ENCODE measurements at regions not wholly inside any gene's neighbourhood (a gene's known extent, or its start where the extent isn't known, plus 50 kb on each side); places are given as distances from the start of the nearest gene placed in this dataset.

DNA sequence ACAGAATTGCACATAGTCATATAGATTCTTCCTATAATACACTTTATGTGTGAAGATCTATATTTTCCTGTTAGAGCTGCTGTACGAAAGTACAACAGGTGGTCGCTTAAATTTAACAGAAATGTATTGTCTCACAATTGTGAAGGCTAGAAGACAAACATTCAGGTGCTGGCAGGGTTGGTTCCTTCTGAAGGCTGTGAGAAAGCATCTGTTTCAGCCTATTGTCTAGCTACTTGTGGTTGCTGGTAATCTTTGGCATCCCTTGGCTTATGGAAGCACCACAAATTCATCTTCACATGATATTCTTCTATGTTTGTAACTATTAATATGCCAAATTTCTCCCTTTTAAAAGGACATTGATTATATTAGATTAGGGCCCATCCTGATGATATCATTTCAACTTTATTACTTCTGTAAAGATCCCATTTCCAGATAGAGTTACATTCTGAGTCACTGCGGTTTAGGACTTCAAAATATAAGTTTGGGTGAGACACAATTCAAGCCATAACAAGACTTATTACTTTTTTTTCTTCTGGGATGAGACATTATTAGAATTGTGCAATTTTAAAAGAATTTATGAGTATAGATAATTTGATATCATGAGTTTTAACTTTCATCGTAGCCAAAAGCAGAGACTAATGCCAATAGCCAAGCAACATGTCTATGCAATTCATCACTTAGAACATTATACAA lies 248.1 kb upstream of the BCHE start:
- Histone ChIP-seq H3K27me3 (ENCODE audit: control insufficient read depth, insufficient read depth, low read length) (no peaks in the 10 kb centered on the region), H3K4me1 (ENCODE audit: control insufficient read depth, insufficient read depth, low read length) (no peaks in the 10 kb centered on the region), H3K56ac (ENCODE audit: extremely low read depth, insufficient read depth, low read length) (no peak overlapping the region), H2AK5ac (ENCODE audit: low read depth, low read length) (no peak overlapping the region), H2BK5ac (ENCODE audit: low read depth, low read length, poor library complexity, severe bottlenecking) (no peak overlapping the region), H3K4me2 (ENCODE audit: low read depth, low read length) (no peak overlapping the region), H3K18ac (ENCODE audit: low read depth, low read length) (no peak overlapping the region), H3K27ac (ENCODE audit: insufficient read depth, low read length) (no peak overlapping the region), H3K14ac (replicated peaks; ENCODE audit: low read depth, low read length) (no peak overlapping the region), H2BK20ac (ENCODE audit: low read depth, low read length) (no peak overlapping the region), H2AFZ (replicated peaks; ENCODE audit: low read length, poor library complexity) (no peak overlapping the region), H3K9me3 (ENCODE audit: control insufficient read depth, insufficient read depth, low read length) (no peaks in the 10 kb centered on the region), H3K4me3 (ENCODE audit: insufficient read depth, low read depth, low read length) (no peak overlapping the region), H2BK120ac (ENCODE audit: low read depth, low read length) (no peak overlapping the region), H3K36me3 (ENCODE audit: control insufficient read depth, insufficient read depth, low read length) (no peaks in the 10 kb centered on the region), H3K23ac (ENCODE audit: low read depth, low read length) (no peak overlapping the region), H4K5ac (ENCODE audit: low read depth, low read length) (no peak overlapping the region), H2AK9ac (replicated peaks; ENCODE audit: low read depth, low read length, poor library complexity) (no peak overlapping the region), H2BK15ac (ENCODE audit: low read depth, low read length) (no peak overlapping the region), H3K79me1 (ENCODE audit: low read depth in 1 of 2, low read length in 2 of 2) (no peaks in the 10 kb centered on the region), H3K9ac (ENCODE audit: low read depth, low read length) (no peak overlapping the region), H3K4ac (ENCODE audit: low read depth, low read length) (no peak overlapping the region), H4K91ac (ENCODE audit: insufficient read depth, low read depth, low read length) (no peak overlapping the region), H3K9me1 (ENCODE audit: insufficient read depth, low read length) (no peaks in the 10 kb centered on the region), H4K8ac (ENCODE audit: low read depth in 2 of 2, low read length in 2 of 2) (no peak overlapping the region), H4K20me1 (ENCODE audit: insufficient read depth, low read length) (no peaks in the 10 kb centered on the region)
- ChIA-PET CTCF (no interaction called here), POLR2A (ENCODE audit: unreplicated experiment) (no interaction called here)
- DNase-seq (no peak), ATAC-seq (ENCODE audit: low read depth) (no peak)
- TF ChIP-seq, protein P1, sequence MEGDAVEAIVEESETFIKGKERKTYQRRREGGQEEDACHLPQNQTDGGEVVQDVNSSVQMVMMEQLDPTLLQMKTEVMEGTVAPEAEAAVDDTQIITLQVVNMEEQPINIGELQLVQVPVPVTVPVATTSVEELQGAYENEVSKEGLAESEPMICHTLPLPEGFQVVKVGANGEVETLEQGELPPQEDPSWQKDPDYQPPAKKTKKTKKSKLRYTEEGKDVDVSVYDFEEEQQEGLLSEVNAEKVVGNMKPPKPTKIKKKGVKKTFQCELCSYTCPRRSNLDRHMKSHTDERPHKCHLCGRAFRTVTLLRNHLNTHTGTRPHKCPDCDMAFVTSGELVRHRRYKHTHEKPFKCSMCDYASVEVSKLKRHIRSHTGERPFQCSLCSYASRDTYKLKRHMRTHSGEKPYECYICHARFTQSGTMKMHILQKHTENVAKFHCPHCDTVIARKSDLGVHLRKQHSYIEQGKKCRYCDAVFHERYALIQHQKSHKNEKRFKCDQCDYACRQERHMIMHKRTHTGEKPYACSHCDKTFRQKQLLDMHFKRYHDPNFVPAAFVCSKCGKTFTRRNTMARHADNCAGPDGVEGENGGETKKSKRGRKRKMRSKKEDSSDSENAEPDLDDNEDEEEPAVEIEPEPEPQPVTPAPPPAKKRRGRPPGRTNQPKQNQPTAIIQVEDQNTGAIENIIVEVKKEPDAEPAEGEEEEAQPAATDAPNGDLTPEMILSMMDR (conservative IDR thresholded peaks at IDR 0.05; ENCODE audit: low read depth, low read length): no peak
- TF ChIP-seq FOS (IDR thresholded peaks at IDR 0.05; ENCODE audit: low read depth, low read length) (no peak), RCOR1 (IDR thresholded peaks at IDR 0.05; ENCODE audit: insufficient replicate concordance, low read length) (no peak), MAZ (IDR thresholded peaks at IDR 0.05; ENCODE audit: borderline replicate concordance, low read depth, low read length) (no peak), BHLHE40 (IDR thresholded peaks at IDR 0.05; ENCODE audit: low read depth, low read length) (no peak), RFX5 (IDR thresholded peaks at IDR 0.05; ENCODE audit: low read depth, low read length) (no peak), MAFK (IDR thresholded peaks at IDR 0.05; ENCODE audit: low read depth, low read length) (no peak)
- TF ChIP-seq, protein P2, sequence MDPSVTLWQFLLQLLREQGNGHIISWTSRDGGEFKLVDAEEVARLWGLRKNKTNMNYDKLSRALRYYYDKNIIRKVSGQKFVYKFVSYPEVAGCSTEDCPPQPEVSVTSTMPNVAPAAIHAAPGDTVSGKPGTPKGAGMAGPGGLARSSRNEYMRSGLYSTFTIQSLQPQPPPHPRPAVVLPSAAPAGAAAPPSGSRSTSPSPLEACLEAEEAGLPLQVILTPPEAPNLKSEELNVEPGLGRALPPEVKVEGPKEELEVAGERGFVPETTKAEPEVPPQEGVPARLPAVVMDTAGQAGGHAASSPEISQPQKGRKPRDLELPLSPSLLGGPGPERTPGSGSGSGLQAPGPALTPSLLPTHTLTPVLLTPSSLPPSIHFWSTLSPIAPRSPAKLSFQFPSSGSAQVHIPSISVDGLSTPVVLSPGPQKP (IDR thresholded peaks at IDR 0.05; ENCODE audit: borderline replicate concordance, low read depth, low read length): no peak
- TF ChIP-seq, protein P3, sequence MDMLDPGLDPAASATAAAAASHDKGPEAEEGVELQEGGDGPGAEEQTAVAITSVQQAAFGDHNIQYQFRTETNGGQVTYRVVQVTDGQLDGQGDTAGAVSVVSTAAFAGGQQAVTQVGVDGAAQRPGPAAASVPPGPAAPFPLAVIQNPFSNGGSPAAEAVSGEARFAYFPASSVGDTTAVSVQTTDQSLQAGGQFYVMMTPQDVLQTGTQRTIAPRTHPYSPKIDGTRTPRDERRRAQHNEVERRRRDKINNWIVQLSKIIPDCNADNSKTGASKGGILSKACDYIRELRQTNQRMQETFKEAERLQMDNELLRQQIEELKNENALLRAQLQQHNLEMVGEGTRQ (IDR thresholded peaks at IDR 0.05; ENCODE audit: low read depth, low read length): no peak
- BruUV-seq (replicated peaks): no TSS peak
- dilution Hi-C loops (cut with HindIII; ENCODE audit: low sequenced_read_pairs, unreplicated experiment): no loop called here
- in situ Hi-C loops (cut with MboI; ENCODE audit: low sequenced_read_pairs): no loop called here
- WGBS, 2 experiments (ENCODE audit: extremely low coverage in 2 of 2, insufficient read length in 1 of 2): 40% methylated on average over 1 of the region's 4 CpGs; no CpG with 5 or more reads in 1 of the 2 experiments
- intact Hi-C loops (cut with micrococcal nuclease): no loop called here

Data from IMR-90 (cell line).